ENCODE measurements at regions not wholly inside any gene's neighbourhood (a gene's known extent, or its start where the extent isn't known, plus 50 kb on each side); places are given as distances from the start of the nearest gene placed in this dataset.

- Histone ChIP-seq H3K14ac (replicated peaks; ENCODE audit: low read depth, low read length) (no peak overlapping the region), H3K36me3 (ENCODE audit: control insufficient read depth, insufficient read depth, low read length) (no peaks in the 10 kb centered on the region), H3K9me1 (ENCODE audit: insufficient read depth, low read length) (no peaks in the 10 kb centered on the region), H3K9ac (ENCODE audit: low read depth, low read length) (no peak overlapping the region), H3K4me1 (ENCODE audit: control insufficient read depth, insufficient read depth, low read length) (no peaks in the 10 kb centered on the region), H4K5ac (ENCODE audit: low read depth, low read length) (no peak overlapping the region), H3K4me2 (ENCODE audit: low read depth, low read length) (no peak overlapping the region), H4K20me1 (ENCODE audit: insufficient read depth, low read length) (no peaks in the 10 kb centered on the region), H3K56ac (ENCODE audit: extremely low read depth, insufficient read depth, low read length) (no peak overlapping the region), H3K9me3 (ENCODE audit: control insufficient read depth, insufficient read depth, low read length) (no peaks in the 10 kb centered on the region), H3K27ac (ENCODE audit: insufficient read depth, low read length) (no peak overlapping the region), H2BK15ac (ENCODE audit: low read depth, low read length) (no peak overlapping the region), H3K4me3 (ENCODE audit: insufficient read depth, low read depth, low read length) (no peak overlapping the region), H3K79me1 (ENCODE audit: low read depth in 1 of 2, low read length in 2 of 2) (no peaks in the 10 kb centered on the region), H2BK120ac (ENCODE audit: low read depth, low read length) (no peak overlapping the region), H3K27me3 (ENCODE audit: control insufficient read depth, insufficient read depth, low read length) (no peaks in the 10 kb centered on the region), H4K8ac (ENCODE audit: low read depth in 2 of 2, low read length in 2 of 2) (no peak overlapping the region), H2BK20ac (ENCODE audit: low read depth, low read length) (no peak overlapping the region), H2BK5ac (ENCODE audit: low read depth, low read length, poor library complexity, severe bottlenecking) (no peak overlapping the region), H3K18ac (ENCODE audit: low read depth, low read length) (no peak overlapping the region), H3K4ac (ENCODE audit: low read depth, low read length) (no peak overlapping the region), H2AK5ac (ENCODE audit: low read depth, low read length) (no peak overlapping the region), H3K23ac (ENCODE audit: low read depth, low read length) (no peak overlapping the region), H4K91ac (ENCODE audit: insufficient read depth, low read depth, low read length) (no peak overlapping the region), H2AK9ac (replicated peaks; ENCODE audit: low read depth, low read length, poor library complexity) (no peak overlapping the region), H2AFZ (replicated peaks; ENCODE audit: low read length, poor library complexity) (no peak overlapping the region)
- no peak for TF ChIP-seq NFE2L2 (IDR thresholded peaks at IDR 0.05; ENCODE audit: low read depth, low read length)
- no peak for TF ChIP-seq POLR2A (IDR thresholded peaks at IDR 0.05; ENCODE audit: low read depth, low read length)
- TF ChIP-seq RAD21 (IDR thresholded peaks at IDR 0.05; ENCODE audit: low read length) = no peak
- no peak for TF ChIP-seq CHD1 (IDR thresholded peaks at IDR 0.05; ENCODE audit: low read depth, low read length)
- TF ChIP-seq MXI1 (IDR thresholded peaks at IDR 0.05; ENCODE audit: borderline replicate concordance, low read depth, low read length) = no peak
- no peak for TF ChIP-seq MAFK (IDR thresholded peaks at IDR 0.05; ENCODE audit: low read depth, low read length)
- TF ChIP-seq USF2 (IDR thresholded peaks at IDR 0.05; ENCODE audit: low read depth, low read length) = no peak
- no peak for TF ChIP-seq BHLHE40 (IDR thresholded peaks at IDR 0.05; ENCODE audit: low read depth, low read length)
- no peak for TF ChIP-seq RFX5 (IDR thresholded peaks at IDR 0.05; ENCODE audit: low read depth, low read length)
- TF ChIP-seq FOS (IDR thresholded peaks at IDR 0.05; ENCODE audit: low read depth, low read length) = no peak
- TF ChIP-seq CTCF (conservative IDR thresholded peaks at IDR 0.05; ENCODE audit: low read depth, low read length) = no peak
- TF ChIP-seq RCOR1 (IDR thresholded peaks at IDR 0.05; ENCODE audit: insufficient replicate concordance, low read length) = no peak
- TF ChIP-seq CEBPB (IDR thresholded peaks at IDR 0.05; ENCODE audit: low read depth, low read length) = no peak
- TF ChIP-seq SMC3 (IDR thresholded peaks at IDR 0.05; ENCODE audit: low read depth, low read length) = no peak
- no peak for TF ChIP-seq MAZ (IDR thresholded peaks at IDR 0.05; ENCODE audit: borderline replicate concordance, low read depth, low read length)
- no peak for TF ChIP-seq ELK1 (IDR thresholded peaks at IDR 0.05; ENCODE audit: borderline replicate concordance, low read depth, low read length)
- ChIA-PET CTCF (no interaction called here), POLR2A (ENCODE audit: unreplicated experiment) (no interaction called here)
- in situ Hi-C loops (cut with MboI; ENCODE audit: low sequenced_read_pairs) = no loop called here
- ATAC-seq (ENCODE audit: low read depth) = no peak
- intact Hi-C loops (cut with micrococcal nuclease) = no loop called here
- no peak for DNase-seq
- dilution Hi-C loops (cut with HindIII; ENCODE audit: low sequenced_read_pairs, unreplicated experiment) = no loop called here
- WGBS, 2 experiments (ENCODE audit: extremely low coverage in 2 of 2, insufficient read length in 1 of 2) = no CpG with 5 or more reads among the region's 4 CpGs
- no TSS peak for BruUV-seq (replicated peaks)
Measured at GRCh38 chr15:96504371-96504770, 173.9 kb downstream of the NR2F2 start.

Data from IMR-90 (cell line).